ENCODE measurements at regions not wholly inside any gene's neighbourhood (a gene's known extent, or its start where the extent isn't known, plus 50 kb on each side); places are given as distances from the start of the nearest gene placed in this dataset.

GRCh38 chr4:20044966-20045365 lies 206.7 kb upstream of the SLIT2 start:
- POLR2A ChIA-PET: no interaction called here
- Histone ChIP-seq H3K9me3 (ENCODE audit: control insufficient read depth, insufficient read depth, low read depth, low read length) (no peaks in the 10 kb centered on the region), H3K4me1 (ENCODE audit: control insufficient read depth, insufficient read depth, low read length) (no peaks in the 10 kb centered on the region), H3K4me3 (ENCODE audit: low read depth in 2 of 2, low read length in 2 of 2) (no peak overlapping the region), H3K27me3 (ENCODE audit: control insufficient read depth, insufficient read depth, low read length) (no peaks in the 10 kb centered on the region), H3K27ac (ENCODE audit: low read length) (no peak overlapping the region), H3K36me3 (ENCODE audit: control insufficient read depth, insufficient read depth, low read length) (no peaks in the 10 kb centered on the region)
- BruUV-seq (replicated peaks): no TSS peak
- in situ Hi-C loops (cut with HindIII; ENCODE audit: low pct_unique_long_range_greater_than_20kb, low sequenced_read_pairs): no loop called here
- ATAC-seq: no peak
- CTCF ChIA-PET: no interaction called here
- intact Hi-C loops (cut with micrococcal nuclease; ENCODE audit: unreplicated experiment): no loop called here
- TF ChIP-seq TCF7L2 (IDR thresholded peaks at IDR 0.05; ENCODE audit: low read depth, low read length): no peak
- TF ChIP-seq SIN3A (IDR thresholded peaks at IDR 0.05; ENCODE audit: borderline replicate concordance, insufficient read depth, low read depth, low read length): no peak
- no peak for TF ChIP-seq REST (IDR thresholded peaks at IDR 0.05; ENCODE audit: insufficient read depth in 1 of 2, low read depth in 2 of 2, low read length in 1 of 2)
- no peak for TF ChIP-seq POLR2AphosphoS5 (IDR thresholded peaks at IDR 0.05; ENCODE audit: low read depth, low read length)
- TF ChIP-seq CTCF (IDR thresholded peaks at IDR 0.05): no peak
- DNase-seq (ENCODE audit: low read depth, low spot score): no peak

GRCh38 chr4:20044502-20044911 lies 207.2 kb upstream of the SLIT2 start:
- no peak for ATAC-seq
- Histone ChIP-seq H3K4me3 (ENCODE audit: low read depth in 2 of 2, low read length in 2 of 2) (no peak overlapping the region), H3K27ac (ENCODE audit: low read length) (no peak overlapping the region), H3K36me3 (ENCODE audit: control insufficient read depth, insufficient read depth, low read length) (no peaks in the 10 kb centered on the region), H3K9me3 (ENCODE audit: control insufficient read depth, insufficient read depth, low read depth, low read length) (no peaks in the 10 kb centered on the region), H3K27me3 (ENCODE audit: control insufficient read depth, insufficient read depth, low read length) (no peaks in the 10 kb centered on the region), H3K4me1 (ENCODE audit: control insufficient read depth, insufficient read depth, low read length) (no peaks in the 10 kb centered on the region)
- no peak for TF ChIP-seq CTCF (IDR thresholded peaks at IDR 0.05)
- no peak for TF ChIP-seq SIN3A (IDR thresholded peaks at IDR 0.05; ENCODE audit: borderline replicate concordance, insufficient read depth, low read depth, low read length)
- TF ChIP-seq TCF7L2 (IDR thresholded peaks at IDR 0.05; ENCODE audit: low read depth, low read length): no peak
- no peak for TF ChIP-seq REST (IDR thresholded peaks at IDR 0.05; ENCODE audit: insufficient read depth in 1 of 2, low read depth in 2 of 2, low read length in 1 of 2)
- TF ChIP-seq POLR2AphosphoS5 (IDR thresholded peaks at IDR 0.05; ENCODE audit: low read depth, low read length): no peak
- ChIA-PET CTCF (no interaction called here), POLR2A (no interaction called here)
- intact Hi-C loops (cut with micrococcal nuclease; ENCODE audit: unreplicated experiment) (no loop called here), in situ Hi-C loops (cut with HindIII; ENCODE audit: low pct_unique_long_range_greater_than_20kb, low sequenced_read_pairs) (no loop called here)
- DNase-seq (ENCODE audit: low read depth, low spot score): no peak
- BruUV-seq (replicated peaks): no TSS peak

All from Panc1 (cell line).